ENCODE measurements at regions not wholly inside any gene's neighbourhood (a gene's known extent, or its start where the extent isn't known, plus 50 kb on each side); places are given as distances from the start of the nearest gene placed in this dataset.

GRCh38 chr17:71748872-71749271 lies 371.9 kb upstream of the SOX9 start:
- TF ChIP-seq CTCF (optimal IDR thresholded peaks at IDR 0.05 in 1 of 3, IDR thresholded peaks at IDR 0.05 in 1 of 3, conservative IDR thresholded peaks at IDR 0.05 in 1 of 3; ENCODE audit: extremely low read depth in 1 of 3, insufficient read depth in 2 of 3, low read length in 3 of 3) (no peak), EZH2 (IDR thresholded peaks at IDR 0.05; ENCODE audit: low read length) (no peak)

All from keratinocyte (primary cell).